ENCODE measurements at regions not wholly inside any gene's neighbourhood (a gene's known extent, or its start where the extent isn't known, plus 50 kb on each side); places are given as distances from the start of the nearest gene placed in this dataset.
"Not testable (repeated sequence)": the region's sequence is repeated elsewhere in the genome, so short reads cannot be mapped to it uniquely, and the experiment has no call there.

DNA sequence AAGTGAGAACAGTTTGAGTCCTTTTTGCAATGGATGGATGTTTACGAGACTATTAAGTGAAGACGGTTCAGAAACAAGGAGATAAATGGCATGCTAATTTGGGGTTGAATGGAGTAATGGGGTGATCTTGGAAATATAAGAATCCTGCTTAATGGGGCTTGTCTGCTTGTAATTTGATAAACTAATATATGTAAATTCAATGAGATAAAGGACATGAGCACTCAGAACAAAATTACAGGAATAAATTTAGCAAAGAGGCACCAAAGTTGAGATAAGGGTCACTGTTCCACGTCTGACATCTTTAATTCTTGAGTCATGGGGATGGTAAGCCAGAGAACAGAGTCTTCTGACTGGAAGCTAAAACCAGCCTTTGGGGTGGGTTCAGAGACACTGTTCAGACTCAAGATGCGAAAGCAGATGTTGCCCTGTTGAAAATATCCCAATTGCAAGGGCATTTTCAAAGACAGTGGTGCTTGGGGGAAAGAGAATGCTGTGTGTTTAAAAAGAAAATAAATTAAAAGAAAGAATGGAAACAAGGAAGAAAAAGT lies 67.8 kb upstream of the CHRNB4 start:
- no peak for DNase-seq (ENCODE audit: low spot score)
- TF ChIP-seq, protein P1, sequence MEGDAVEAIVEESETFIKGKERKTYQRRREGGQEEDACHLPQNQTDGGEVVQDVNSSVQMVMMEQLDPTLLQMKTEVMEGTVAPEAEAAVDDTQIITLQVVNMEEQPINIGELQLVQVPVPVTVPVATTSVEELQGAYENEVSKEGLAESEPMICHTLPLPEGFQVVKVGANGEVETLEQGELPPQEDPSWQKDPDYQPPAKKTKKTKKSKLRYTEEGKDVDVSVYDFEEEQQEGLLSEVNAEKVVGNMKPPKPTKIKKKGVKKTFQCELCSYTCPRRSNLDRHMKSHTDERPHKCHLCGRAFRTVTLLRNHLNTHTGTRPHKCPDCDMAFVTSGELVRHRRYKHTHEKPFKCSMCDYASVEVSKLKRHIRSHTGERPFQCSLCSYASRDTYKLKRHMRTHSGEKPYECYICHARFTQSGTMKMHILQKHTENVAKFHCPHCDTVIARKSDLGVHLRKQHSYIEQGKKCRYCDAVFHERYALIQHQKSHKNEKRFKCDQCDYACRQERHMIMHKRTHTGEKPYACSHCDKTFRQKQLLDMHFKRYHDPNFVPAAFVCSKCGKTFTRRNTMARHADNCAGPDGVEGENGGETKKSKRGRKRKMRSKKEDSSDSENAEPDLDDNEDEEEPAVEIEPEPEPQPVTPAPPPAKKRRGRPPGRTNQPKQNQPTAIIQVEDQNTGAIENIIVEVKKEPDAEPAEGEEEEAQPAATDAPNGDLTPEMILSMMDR (IDR thresholded peaks at IDR 0.05; ENCODE audit: borderline replicate concordance, control extremely low read depth, extremely low read depth, insufficient read depth, missing control alignments) = no peak
- in situ Hi-C loops (cut with MboI; ENCODE audit: low sequenced_read_pairs, unreplicated experiment) = loop anchor here (25.0 kb wide), 1 partner anchor 396 kb away; no protein-coding TSS in a partner anchor

DNA sequence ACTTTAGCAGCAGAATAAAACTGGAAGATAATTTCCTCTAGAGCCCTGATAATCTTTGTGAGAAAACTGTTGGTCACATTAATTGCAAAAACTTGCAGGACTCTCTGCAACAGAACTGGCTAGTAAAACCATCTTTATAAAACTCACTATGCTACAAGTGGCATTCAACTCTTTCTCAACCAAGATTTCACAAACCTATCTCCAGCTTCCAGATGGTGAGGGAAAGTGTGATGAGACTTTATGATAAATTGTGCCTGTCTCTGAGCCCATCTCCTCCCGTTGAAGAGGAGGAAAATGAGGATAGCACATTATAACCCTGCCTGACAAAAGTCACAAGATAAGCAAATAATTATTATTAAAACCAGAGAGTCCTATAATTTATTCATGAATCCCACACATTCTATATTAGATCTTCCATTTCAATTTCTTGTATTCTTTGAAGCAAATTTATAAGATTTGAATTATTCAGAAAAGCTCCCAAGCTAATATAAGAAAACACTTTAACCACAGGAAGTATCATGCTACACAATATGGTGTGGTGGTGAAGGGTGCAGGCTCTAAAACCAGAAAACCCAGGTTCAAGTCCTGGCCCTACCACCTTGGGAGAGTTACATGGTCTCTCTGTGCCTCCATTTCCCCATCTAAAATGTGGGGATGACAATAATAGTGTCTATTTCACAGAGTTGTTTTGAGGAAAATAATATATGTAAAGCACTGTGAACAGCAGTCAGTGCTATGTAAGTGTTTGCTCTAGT lies 65.6 kb upstream of the CHRNB4 start:
- not testable (repeated sequence) for DNase-seq (ENCODE audit: low spot score)
- in situ Hi-C loops (cut with MboI; ENCODE audit: low sequenced_read_pairs, unreplicated experiment) = loop anchor here (25.0 kb wide), 1 partner anchor 394 kb away; no protein-coding TSS in a partner anchor

DNA sequence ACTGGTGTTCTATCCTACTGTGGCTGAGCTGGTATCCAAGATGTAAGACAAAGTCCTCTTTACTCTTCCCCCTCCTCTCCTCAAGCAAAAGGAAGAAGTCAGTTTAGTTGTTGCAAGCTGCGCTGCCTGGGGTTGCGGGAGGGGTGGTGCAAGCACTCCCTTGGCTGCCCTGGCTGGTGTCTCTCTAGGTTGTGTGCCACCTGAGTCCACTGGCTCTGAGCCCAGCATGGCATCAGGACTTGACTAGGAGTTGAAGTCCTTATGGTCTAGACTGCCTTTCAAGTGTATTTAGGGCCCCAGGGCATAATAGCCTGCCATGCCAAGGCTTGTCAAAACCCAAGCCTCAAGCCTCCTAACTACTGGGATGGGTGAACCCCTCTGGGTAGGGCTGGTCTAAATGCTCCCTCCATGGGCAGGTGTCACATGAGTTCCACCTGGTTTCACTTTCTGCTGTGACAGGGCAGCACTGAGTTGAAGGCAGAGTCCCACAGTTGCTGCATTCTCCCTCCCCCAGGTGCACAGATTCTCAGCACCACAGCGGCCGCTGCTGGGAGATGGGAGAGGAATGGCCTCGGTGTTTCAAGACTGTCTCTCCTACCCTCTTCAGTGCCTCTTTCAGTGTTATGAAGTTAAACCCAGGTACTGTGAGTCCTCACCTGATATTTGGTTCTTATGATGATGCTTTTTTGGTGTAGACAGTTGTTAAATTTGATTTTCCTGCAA lies 62.5 kb upstream of the CHRNB4 start:
- in situ Hi-C loops (cut with MboI; ENCODE audit: low sequenced_read_pairs, unreplicated experiment) = loop anchor here (25.0 kb wide), 1 partner anchor 391 kb away; no protein-coding TSS in a partner anchor
- DNase-seq (ENCODE audit: low spot score) = not testable (repeated sequence)

DNA sequence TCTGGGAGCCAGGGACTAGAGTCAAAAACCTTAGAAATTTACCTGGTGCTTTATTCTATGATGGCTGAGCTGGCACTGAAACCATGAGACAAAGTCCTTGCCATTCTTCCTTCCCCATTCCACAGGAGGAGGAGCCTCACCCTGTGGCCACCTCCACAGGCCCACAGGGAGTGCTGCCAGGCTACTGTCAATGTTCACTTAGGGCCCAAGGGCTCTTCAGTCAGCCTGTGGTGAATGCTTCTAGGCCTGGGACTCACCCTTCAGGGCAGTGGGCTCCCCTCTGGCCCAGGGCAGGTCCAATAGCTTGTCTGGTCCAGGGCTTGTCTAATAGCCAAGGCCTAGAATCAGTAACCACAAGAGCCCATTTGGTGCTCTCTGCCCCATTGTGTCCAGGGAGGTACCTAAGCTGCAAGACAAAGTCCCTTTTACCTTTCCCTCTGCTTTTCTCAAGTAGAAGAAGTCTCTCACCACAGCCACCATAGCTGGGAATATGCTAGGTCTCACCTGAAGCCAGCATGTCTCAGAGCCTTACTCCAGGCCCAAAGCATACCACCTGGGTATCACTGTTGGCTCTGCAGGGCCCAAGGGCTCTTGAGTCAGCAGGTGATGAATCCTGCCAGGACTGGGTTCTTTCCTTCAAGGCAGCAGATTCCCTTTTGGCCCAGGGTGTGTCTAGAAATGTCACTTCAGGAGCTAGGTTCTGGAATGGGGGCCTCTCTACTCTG lies 61.8 kb upstream of the CHRNB4 start:
- in situ Hi-C loops (cut with MboI; ENCODE audit: low sequenced_read_pairs, unreplicated experiment) = loop anchor here (25.0 kb wide), 1 partner anchor 390 kb away; no protein-coding TSS in a partner anchor
- TF ChIP-seq, protein P1 (IDR thresholded peaks at IDR 0.05; ENCODE audit: borderline replicate concordance, control extremely low read depth, extremely low read depth, insufficient read depth, missing control alignments) = no peak

DNA sequence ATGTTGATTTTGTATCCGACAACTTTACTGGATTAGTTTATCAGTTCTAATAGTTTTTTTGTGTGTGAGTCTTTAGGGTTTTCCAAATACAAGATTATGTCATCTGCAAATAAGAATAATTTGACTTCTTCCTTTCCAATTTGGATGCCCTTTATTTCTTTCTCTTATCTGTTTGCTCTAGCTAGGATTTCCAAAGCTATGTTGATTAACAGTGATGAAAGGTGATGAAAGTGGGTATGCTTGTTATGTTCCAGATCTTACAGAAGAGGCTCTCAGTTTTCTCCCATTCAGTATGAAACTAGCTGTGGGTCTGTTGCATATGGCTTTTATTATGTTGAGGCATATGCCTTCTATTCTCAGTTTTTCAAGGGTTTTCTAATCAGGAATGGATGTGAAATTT lies 56.4 kb upstream of the CHRNB4 start:
- no peak for DNase-seq (ENCODE audit: low spot score)
- TF ChIP-seq, protein P1 (IDR thresholded peaks at IDR 0.05; ENCODE audit: borderline replicate concordance, control extremely low read depth, extremely low read depth, insufficient read depth, missing control alignments) = no peak
- in situ Hi-C loops (cut with MboI; ENCODE audit: low sequenced_read_pairs, unreplicated experiment) = no loop called here

More for the DNA sequence above, 61.8 kb upstream of the CHRNB4 start:
- DNase-seq (ENCODE audit: low spot score) = no peak

DNA sequence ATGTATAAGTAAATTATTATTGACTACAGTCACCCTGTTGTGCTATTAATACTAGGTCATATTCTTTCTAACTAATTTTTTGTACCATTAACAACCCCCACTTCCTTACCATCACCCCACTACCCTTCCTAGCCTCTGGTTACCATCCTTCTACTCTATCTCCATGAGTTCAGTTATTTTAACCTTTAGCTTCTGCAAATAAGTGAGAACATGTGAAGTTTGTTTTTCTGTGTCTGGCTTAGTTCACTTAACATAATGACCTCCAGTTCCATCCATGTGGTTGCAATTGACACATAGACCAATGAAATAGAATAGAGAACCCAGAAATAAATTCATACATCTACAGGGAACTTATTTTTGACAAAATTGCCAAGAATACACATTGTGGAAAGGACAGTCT lies 55.4 kb upstream of the CHRNB4 start:
- DNase-seq (ENCODE audit: low spot score) = no peak
- TF ChIP-seq, protein P1 (IDR thresholded peaks at IDR 0.05; ENCODE audit: borderline replicate concordance, control extremely low read depth, extremely low read depth, insufficient read depth, missing control alignments) = no peak
- in situ Hi-C loops (cut with MboI; ENCODE audit: low sequenced_read_pairs, unreplicated experiment) = no loop called here

DNA sequence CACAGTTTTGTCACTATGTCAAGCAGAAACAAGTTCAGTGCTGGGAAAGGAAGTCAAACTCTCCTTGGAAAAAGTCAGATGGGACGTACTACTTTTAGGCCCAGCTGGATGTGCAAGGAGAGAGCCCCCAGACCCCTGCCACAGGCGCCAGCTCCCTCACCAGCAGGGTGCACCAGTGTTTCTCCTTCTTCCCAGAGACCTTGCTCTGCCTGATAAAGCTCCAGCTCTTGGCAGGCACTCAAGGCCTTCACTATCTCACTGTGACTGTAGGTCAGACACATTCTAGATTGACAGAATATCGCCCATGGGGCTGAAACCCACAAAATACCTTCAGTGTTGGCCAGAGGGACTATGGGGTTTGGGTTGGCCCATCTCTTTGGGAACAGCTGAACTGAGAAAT lies 54.8 kb upstream of the CHRNB4 start:
- DNase-seq (ENCODE audit: low spot score) = no peak
- TF ChIP-seq, protein P1 (IDR thresholded peaks at IDR 0.05; ENCODE audit: borderline replicate concordance, control extremely low read depth, extremely low read depth, insufficient read depth, missing control alignments) = no peak
- in situ Hi-C loops (cut with MboI; ENCODE audit: low sequenced_read_pairs, unreplicated experiment) = no loop called here

Data from GM13976 (cell line).